ENCODE measurements at regions not wholly inside any gene's neighbourhood (a gene's known extent, or its start where the extent isn't known, plus 50 kb on each side); places are given as distances from the start of the nearest gene placed in this dataset.

DNA sequence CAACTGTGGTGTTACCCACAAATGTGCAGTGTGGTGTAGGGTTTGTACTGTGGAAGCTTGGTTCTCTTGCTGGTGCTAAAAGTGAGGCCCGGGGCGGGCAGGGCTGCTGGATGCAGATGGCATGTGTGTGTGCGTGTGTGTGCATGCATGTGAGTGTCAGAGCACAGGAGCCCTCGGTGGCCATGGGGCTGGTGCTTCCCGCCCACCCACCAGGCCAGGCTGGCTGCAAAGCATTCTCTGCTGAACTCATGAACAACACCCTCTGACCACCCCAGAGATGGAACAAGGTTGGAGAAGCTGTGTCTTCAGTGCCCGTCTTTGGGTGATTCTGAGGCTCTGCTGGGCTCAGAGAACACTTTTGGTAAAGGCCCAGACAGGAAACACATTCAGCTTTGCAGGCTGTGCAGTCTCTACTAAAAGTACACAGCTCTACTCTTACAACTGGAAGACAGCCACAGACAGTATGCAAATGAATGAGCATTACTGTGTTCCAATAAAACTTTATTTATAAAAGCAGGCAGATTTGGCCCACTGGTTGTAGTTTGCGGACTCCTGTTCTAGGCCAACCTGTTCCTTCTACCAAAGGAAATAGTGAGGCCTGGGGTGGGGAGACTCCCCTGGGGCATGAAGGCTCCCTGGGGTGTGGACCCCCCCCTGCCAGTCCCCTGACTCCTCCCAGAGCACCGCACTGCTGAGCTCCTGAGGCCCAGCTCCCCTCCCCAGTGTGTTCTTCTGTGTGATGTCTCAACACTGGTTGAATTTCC is 225.3 kb upstream of the HDAC4 start:
- Mint-ChIP-seq H3K9me3 (no peaks in the 10 kb centered on the region), H3K36me3 (ENCODE audit: low read depth) (no peaks in the 10 kb centered on the region), H3K27me3 (no peaks in the 10 kb centered on the region), H3K27ac (no peak overlapping the region), H3K4me1 (ENCODE audit: low read depth) (peaks cover 5% of the 10 kb centered on the region), H3K4me3 (no peak overlapping the region)
- intact Hi-C loops (cut with micrococcal nuclease) = no loop called here

DNA sequence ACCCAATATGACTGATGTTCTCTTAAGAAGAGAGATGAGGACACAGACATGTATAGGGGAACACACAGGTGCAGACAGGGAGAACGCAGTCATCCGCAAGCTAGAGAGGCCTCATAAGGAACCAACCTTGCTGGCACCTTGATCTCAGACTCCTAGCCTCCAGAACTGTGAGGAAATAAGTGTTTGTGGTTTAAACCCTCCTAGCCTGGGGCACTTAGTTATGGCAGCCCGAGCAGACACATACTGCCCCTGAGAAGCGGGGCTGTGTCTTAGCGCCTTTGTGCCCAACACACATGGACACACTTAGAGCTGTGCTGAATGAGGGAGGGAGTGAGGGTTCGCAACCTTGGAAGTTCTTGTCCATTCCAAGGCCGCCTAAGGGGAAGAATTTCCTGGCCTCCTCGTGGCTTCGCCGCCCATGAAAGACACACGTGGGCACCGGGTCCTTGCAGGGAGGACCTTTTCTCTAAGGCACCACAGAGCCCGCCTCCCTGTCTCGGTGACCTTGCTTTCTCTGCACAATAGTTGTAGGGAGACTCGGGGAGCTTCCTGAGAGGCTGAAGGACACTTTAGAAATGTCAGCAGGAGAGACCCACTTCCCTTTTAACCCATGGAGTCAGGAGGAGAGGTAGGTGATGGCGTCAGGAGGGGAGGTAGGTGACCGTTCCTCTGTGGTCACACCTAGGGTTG is 224.5 kb upstream of the HDAC4 start:
- Mint-ChIP-seq H3K4me3 (no peak overlapping the region), H3K27me3 (no peaks in the 10 kb centered on the region), H3K27ac (no peak overlapping the region), H3K36me3 (ENCODE audit: low read depth) (no peaks in the 10 kb centered on the region), H3K4me1 (ENCODE audit: low read depth) (peaks cover 5% of the 10 kb centered on the region), H3K9me3 (no peaks in the 10 kb centered on the region)
- intact Hi-C loops (cut with micrococcal nuclease) = no loop called here

DNA sequence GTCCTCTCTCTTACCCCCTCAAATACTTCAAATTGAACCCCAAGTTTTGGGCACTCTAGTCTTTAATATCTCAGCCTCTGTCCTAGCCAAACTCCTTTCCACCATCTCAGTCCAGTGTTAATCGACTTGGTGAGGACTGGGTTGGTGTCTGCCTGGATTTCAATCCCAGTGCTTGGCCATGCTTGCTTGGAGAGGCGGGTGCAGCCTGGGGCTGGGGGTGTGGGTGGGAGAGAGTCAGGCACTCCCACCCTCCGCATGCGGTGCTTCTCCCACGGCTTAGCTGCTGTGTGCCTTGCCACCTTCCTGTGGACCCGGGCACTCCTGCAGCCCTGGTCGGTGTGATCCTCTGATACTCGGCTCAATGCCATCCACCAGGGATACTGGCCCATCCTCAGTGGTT is 220.8 kb upstream of the HDAC4 start:
- intact Hi-C loops (cut with micrococcal nuclease) = no loop called here
- peaks cover 5% of the 10 kb centered on the region for H3K4me1 Mint-ChIP-seq (ENCODE audit: low read depth)
- no peak overlapping the region for H3K27ac Mint-ChIP-seq
- peaks cover 17% of the 10 kb centered on the region for H3K9me3 Mint-ChIP-seq
- H3K36me3 Mint-ChIP-seq (ENCODE audit: low read depth) = no peaks in the 10 kb centered on the region
- no peaks in the 10 kb centered on the region for H3K27me3 Mint-ChIP-seq
- no peak overlapping the region for H3K4me3 Mint-ChIP-seq

DNA sequence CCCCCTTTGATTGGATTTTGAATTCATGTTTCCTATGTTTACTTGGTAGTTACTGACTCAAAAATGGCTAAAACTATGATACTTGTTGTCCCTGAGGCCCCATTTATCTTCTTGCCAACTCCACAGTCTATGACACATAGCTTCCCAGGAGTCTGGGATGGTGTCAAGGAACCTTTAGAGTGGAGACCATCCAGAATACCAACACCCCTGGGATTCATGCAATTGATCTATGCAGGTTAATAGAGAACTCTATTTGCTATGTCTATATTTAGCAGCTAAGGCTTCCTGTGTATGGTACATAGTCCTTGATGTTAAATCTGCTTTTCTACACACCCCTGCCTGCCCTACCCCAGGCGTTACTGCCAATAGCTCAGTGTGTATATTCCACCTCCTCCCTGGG is 218.5 kb upstream of the HDAC4 start:
- Mint-ChIP-seq H3K27ac (no peak overlapping the region), H3K36me3 (ENCODE audit: low read depth) (no peaks in the 10 kb centered on the region), H3K4me1 (ENCODE audit: low read depth) (peaks cover 5% of the 10 kb centered on the region), H3K27me3 (no peaks in the 10 kb centered on the region), H3K9me3 (peaks cover 22% of the 10 kb centered on the region), H3K4me3 (no peak overlapping the region)
- intact Hi-C loops (cut with micrococcal nuclease) = no loop called here

DNA sequence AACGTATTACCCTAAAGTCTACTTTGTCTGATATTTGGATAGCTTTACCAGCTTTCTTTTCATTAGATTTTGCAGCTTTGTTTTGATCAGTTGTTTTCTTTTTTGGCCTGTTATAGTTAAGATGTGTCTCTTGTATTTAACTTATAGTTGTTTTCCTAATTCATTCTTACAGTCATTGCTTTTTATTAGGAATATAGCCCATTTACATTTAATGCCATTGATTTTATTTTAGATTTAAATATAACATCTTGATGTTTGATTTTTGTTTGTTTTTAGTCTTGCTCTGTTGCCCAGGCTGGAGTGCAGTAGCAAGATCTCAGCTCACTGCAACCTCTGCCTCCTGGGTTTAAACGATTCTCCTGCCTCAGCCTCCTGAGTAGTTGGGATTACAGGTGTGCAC is 215.9 kb upstream of the HDAC4 start:
- H3K36me3 Mint-ChIP-seq (ENCODE audit: low read depth) = no peaks in the 10 kb centered on the region
- peaks cover 22% of the 10 kb centered on the region for H3K9me3 Mint-ChIP-seq
- intact Hi-C loops (cut with micrococcal nuclease) = no loop called here
- no peak overlapping the region for H3K4me3 Mint-ChIP-seq
- H3K27ac Mint-ChIP-seq = no peak overlapping the region
- no peaks in the 10 kb centered on the region for H3K4me1 Mint-ChIP-seq (ENCODE audit: low read depth)
- H3K27me3 Mint-ChIP-seq = no peaks in the 10 kb centered on the region

DNA sequence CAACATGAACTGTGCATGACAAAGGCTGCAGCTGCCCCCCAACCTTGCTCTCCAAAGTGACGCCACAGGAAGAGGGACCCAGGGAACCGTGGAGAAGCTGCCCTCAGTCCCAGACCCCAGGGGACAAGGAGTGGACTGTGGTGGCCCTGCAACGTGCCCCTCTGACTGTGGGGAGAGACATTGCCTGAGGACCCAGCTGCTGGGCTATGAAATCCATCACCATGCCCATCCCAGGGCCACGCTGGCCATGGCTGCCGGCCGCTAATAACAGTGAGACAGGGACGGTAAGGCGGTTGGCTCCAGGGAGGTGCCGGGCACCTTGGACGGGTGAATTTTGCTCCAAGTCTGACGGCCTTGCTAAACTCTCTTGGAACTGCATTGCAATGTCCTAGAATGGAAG is 211.3 kb upstream of the HDAC4 start:
- Mint-ChIP-seq H3K4me1 (ENCODE audit: low read depth) (peaks cover 22% of the 10 kb centered on the region), H3K4me3 (no peak overlapping the region), H3K36me3 (ENCODE audit: low read depth) (no peaks in the 10 kb centered on the region), H3K27me3 (peaks cover 5% of the 10 kb centered on the region), H3K9me3 (peaks cover 10% of the 10 kb centered on the region), H3K27ac (no peak overlapping the region)
- intact Hi-C loops (cut with micrococcal nuclease) = no loop called here

DNA sequence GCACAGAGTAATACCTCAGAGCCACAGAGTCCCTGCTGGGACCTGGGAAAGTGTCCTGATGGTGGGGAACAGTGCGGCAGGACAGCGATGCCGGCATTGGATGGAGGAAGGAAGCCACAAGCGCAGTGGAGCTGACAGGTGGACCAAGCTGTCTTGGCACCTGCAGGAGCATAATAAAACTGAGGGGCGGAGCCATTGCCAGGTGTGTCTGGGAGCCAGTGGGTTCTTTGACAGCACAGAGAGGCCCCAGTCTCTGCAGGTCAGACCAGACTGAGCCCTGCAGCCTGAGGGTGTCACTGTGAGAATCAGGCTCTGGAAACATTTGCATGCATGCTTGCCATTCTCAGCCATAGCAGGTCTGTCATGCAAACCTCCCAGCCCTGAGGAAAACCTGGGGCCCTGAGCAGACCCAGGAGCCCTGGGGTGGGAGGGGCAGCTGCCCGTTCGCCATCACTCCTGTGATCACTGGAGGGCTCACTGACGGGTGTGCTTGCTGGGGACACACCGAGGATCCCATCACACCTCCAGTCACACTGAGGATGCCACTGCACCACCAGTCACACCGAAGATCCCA is 210.5 kb upstream of the HDAC4 start:
- intact Hi-C loops (cut with micrococcal nuclease) = no loop called here
- H3K4me3 Mint-ChIP-seq = no peak overlapping the region
- peaks cover 31% of the 10 kb centered on the region for H3K4me1 Mint-ChIP-seq (ENCODE audit: low read depth)
- peaks cover 2% of the 10 kb centered on the region for H3K9me3 Mint-ChIP-seq
- no peaks in the 10 kb centered on the region for H3K36me3 Mint-ChIP-seq (ENCODE audit: low read depth)
- H3K27me3 Mint-ChIP-seq = peaks cover 7% of the 10 kb centered on the region
- no peak overlapping the region for H3K27ac Mint-ChIP-seq

DNA sequence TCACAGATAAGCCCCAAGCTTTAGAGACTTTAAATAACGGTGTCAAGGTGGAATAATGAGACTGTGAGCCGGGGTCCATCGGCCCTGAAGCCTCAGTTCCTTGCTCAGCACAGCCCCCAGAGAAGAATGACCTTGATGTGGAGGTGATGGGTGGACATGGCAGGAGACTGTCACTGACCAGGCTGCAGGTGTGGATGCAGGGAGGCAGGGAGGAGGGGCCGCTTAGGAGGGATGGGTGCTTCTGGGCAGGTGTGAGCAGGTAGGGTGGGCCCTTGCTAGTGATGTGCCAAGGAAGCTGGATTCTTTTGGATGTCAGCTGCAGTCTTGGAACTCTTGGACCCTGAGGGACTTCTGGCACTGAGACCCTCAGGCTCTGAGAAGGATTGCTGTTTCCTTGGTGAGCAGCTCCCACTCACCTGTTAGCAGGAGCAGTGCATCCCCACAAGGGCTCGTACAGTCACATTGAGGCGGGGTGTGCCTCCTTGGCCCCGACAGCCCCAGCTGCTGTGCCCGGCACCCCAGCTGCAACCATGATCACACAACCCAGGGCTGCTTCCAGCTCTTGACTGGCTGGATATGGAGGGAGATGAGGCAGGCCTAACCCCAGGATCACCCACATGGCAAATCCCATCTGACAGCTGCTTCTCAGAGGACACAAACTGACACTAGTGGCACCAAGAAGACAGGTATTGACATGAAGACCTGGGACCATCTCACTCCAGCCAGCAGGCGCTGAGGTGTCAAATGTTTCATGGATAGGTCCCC is 209.8 kb upstream of the HDAC4 start:
- peaks cover 37% of the 10 kb centered on the region for H3K4me1 Mint-ChIP-seq (ENCODE audit: low read depth)
- H3K36me3 Mint-ChIP-seq (ENCODE audit: low read depth) = no peaks in the 10 kb centered on the region
- intact Hi-C loops (cut with micrococcal nuclease) = no loop called here
- no peaks in the 10 kb centered on the region for H3K9me3 Mint-ChIP-seq
- H3K4me3 Mint-ChIP-seq = no peak overlapping the region
- H3K27ac Mint-ChIP-seq = no peak overlapping the region
- peaks cover 7% of the 10 kb centered on the region for H3K27me3 Mint-ChIP-seq

DNA sequence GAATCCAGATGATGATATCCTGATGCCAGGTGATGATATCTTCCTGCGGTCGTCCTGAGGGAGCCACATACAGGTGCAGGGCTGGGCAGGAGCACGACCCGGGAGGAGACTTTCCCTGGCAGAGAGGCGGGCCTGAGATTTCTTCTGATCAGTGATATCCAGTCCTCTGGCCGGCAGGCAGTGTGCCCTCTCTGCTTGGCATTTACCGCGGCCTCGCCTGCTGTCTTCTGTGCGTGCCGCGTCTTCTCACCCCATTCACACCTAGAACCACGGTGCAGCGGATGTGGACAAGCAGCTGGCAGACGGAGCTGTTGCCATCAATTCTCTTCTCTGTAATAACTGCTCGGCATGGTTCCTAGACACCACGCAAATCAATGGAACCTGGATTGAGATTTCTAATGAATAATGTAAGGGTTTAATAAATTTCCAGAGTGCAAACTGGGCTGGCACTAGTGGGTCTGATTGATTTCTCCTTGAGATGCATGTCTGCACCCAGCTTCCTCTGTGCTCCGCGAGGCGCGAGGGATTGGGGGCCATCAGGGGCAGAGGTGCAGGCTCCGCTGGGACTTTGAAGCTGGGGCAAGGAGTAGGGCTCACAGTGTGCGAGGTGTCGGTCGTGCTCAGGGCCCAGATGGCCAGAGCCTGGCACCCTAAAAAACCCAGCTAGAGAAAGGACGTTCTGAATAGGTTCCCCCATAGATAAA is 208.9 kb upstream of the HDAC4 start:
- no peak overlapping the region for H3K4me3 Mint-ChIP-seq

DNA sequence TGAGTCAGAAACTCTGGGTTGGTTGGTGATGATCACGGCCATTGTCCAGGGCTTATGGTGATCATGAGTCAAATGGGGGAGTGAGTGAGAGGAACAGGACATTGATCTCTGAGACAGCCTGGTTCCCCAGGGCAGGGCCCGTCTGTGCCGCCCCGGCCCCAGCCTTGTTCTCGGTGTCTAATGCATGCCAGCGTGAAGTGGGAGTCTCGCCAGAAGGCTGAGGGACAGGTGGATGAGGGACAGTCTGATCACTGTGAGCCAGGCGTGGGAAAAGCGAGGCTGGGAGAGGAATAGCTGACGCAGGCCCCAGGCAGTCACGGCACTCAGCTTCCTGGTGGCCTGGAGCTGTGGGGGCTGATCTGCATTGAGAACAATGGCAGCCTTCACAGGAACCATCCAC is 208.3 kb upstream of the HDAC4 start:
- Mint-ChIP-seq H3K27ac (peak overlapping the region; percentile 7), H3K4me1 (ENCODE audit: low read depth) (peaks cover 39% of the 10 kb centered on the region), H3K27me3 (peaks cover 7% of the 10 kb centered on the region), H3K36me3 (ENCODE audit: low read depth) (no peaks in the 10 kb centered on the region), H3K9me3 (no peaks in the 10 kb centered on the region), H3K4me3 (no peak overlapping the region)
- intact Hi-C loops (cut with micrococcal nuclease) = loop anchor here (10.0 kb wide), 1 partner anchor 306 kb away; no protein-coding TSS in a partner anchor

More for the DNA sequence above, 208.9 kb upstream of the HDAC4 start:
- intact Hi-C loops (cut with micrococcal nuclease) = loop anchor here (10.0 kb wide), 1 partner anchor 305 kb away; no protein-coding TSS in a partner anchor
- peaks cover 7% of the 10 kb centered on the region for H3K27me3 Mint-ChIP-seq
- peak overlapping the region; percentile 7 for H3K27ac Mint-ChIP-seq
- no peaks in the 10 kb centered on the region for H3K36me3 Mint-ChIP-seq (ENCODE audit: low read depth)
- H3K4me1 Mint-ChIP-seq (ENCODE audit: low read depth) = peaks cover 39% of the 10 kb centered on the region
- no peaks in the 10 kb centered on the region for H3K9me3 Mint-ChIP-seq

DNA sequence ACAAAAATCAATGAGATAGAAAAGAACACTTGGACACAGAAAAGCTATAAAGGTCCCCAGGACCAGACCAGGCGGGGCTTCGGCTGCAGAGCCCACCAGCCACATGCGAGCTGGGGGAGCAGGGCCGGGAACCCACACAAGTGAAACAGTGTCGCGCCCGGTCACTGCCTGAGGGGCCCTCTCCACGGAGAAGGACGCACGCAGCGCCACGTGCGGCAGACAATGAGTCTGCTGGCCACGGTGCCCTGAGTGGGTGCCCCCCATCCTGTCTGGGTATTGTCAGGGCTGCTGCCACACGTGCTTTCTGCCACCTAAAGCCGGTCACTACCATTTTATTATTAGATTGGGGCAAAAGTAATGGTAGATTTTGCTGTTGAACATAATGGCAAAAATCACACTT is 207.9 kb upstream of the HDAC4 start:
- Mint-ChIP-seq H3K27ac (no peak overlapping the region), H3K4me3 (no peak overlapping the region), H3K9me3 (no peaks in the 10 kb centered on the region), H3K27me3 (peaks cover 7% of the 10 kb centered on the region), H3K4me1 (ENCODE audit: low read depth) (peaks cover 39% of the 10 kb centered on the region), H3K36me3 (ENCODE audit: low read depth) (no peaks in the 10 kb centered on the region)
- intact Hi-C loops (cut with micrococcal nuclease) = loop anchor here (10.0 kb wide), 1 partner anchor 306 kb away; no protein-coding TSS in a partner anchor

DNA sequence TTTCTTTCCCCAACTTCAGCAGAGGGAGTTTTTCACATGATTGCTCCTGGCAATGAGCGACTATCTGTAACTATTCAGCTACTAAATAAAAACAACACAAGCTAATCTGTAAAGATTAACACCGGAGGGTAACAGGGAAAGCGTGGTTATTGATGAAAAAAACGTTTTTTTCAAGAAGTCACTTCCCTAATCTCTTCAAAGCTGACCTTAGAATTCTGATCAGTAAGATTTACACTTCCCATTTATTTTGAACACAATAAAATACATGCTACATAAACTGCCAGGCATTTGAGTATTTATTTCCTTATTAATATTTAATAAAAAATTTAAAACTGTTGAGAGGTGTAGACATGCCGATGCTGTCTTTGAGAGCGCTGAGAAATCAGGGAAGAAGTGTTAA is 207.4 kb upstream of the HDAC4 start:
- peak overlapping the region; percentile 59 for H3K27ac Mint-ChIP-seq
- H3K27me3 Mint-ChIP-seq = peaks cover 7% of the 10 kb centered on the region
- no peaks in the 10 kb centered on the region for H3K36me3 Mint-ChIP-seq (ENCODE audit: low read depth)
- H3K4me3 Mint-ChIP-seq = peak overlapping the region; percentile 11
- no peaks in the 10 kb centered on the region for H3K9me3 Mint-ChIP-seq
- intact Hi-C loops (cut with micrococcal nuclease) = loop anchor here (10.0 kb wide), 1 partner anchor 307 kb away; no protein-coding TSS in a partner anchor
- H3K4me1 Mint-ChIP-seq (ENCODE audit: low read depth) = peaks cover 39% of the 10 kb centered on the region

DNA sequence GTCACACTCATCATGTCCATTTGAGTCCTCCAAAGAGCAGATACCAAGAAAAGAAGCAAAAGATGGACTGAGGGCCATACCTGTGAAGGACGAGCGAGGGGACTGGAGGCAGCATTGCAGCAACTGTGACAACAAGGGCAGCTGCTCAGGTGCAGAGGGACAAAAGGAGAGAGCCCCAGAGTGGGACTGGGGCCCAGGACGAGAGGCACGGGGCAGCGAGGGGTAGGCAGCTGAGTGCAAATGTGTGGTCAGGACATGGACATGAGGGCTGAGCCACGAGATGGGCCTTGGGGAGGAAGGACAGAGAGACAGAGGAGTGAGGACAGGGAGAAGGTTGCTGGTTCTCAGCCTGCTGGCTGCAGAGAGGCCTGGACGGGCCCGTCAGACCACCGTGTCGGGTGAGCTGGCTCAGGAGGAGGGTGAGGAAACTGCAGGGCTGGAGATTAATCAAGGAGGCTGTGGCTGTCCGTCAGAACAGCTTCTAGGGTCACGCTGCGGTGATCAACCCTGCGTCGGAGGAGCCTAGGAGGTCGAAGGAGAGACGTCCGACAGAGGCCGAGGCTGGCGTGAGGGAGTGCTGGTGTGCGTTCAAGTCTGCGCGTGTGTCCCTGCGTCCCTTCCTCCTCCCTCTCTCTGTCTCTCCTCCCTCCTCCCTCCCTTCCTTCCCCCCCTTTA is 206.8 kb upstream of the HDAC4 start:
- Mint-ChIP-seq H3K4me3 (peak overlapping the region; percentile 11), H3K27ac (peak overlapping the region; percentile 59), H3K27me3 (peaks cover 7% of the 10 kb centered on the region), H3K4me1 (ENCODE audit: low read depth) (peaks cover 43% of the 10 kb centered on the region), H3K36me3 (ENCODE audit: low read depth) (no peaks in the 10 kb centered on the region), H3K9me3 (no peaks in the 10 kb centered on the region)
- intact Hi-C loops (cut with micrococcal nuclease) = loop anchor here (10.0 kb wide), 1 partner anchor 307 kb away; no protein-coding TSS in a partner anchor

Data from dendritic cell treated with granulocyte-macrophage colony-stimulating factor and Interleukin-4, amounts not matched to agents 40 ng/mL and 50 ng/mL, for 4 days (primary cell).